ENCODE measurements at regions not wholly inside any gene's neighbourhood (a gene's known extent, or its start where the extent isn't known, plus 50 kb on each side); places are given as distances from the start of the nearest gene placed in this dataset.

DNA sequence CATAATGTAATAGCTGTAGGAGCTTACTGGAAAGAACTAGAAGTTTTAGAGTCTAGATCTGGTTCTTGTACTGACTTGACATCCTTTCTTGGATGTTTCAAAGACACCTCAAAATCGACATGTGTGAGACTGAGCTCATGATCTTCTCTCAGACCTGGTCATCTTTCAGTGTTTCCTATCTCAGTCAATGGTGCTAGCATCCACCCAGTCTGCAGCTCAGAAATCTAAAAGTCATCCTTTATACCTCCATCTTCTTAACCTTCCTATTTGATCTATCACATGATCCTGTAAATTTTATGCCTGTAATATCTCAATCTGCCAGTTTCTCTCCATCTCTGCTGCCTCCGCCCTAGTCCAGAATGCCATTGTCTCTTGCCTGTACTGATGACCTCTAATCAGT, 301.9 kb upstream of the PITX2 start:
- TF ChIP-seq, protein P1, sequence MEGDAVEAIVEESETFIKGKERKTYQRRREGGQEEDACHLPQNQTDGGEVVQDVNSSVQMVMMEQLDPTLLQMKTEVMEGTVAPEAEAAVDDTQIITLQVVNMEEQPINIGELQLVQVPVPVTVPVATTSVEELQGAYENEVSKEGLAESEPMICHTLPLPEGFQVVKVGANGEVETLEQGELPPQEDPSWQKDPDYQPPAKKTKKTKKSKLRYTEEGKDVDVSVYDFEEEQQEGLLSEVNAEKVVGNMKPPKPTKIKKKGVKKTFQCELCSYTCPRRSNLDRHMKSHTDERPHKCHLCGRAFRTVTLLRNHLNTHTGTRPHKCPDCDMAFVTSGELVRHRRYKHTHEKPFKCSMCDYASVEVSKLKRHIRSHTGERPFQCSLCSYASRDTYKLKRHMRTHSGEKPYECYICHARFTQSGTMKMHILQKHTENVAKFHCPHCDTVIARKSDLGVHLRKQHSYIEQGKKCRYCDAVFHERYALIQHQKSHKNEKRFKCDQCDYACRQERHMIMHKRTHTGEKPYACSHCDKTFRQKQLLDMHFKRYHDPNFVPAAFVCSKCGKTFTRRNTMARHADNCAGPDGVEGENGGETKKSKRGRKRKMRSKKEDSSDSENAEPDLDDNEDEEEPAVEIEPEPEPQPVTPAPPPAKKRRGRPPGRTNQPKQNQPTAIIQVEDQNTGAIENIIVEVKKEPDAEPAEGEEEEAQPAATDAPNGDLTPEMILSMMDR (IDR thresholded peaks at IDR 0.05) = no peak
- Histone ChIP-seq H3K4me1 (no peaks in the 10 kb centered on the region), H3K4me3 (no peak overlapping the region), H3K27me3 (no peaks in the 10 kb centered on the region), H3K36me3 (no peaks in the 10 kb centered on the region), H3K27ac (no peak overlapping the region), H3K9me3 (no peaks in the 10 kb centered on the region)
- DNase-seq (ENCODE audit: low spot score in 2 of 2) = no peak
- intact Hi-C loops (cut with DNase I) = no loop called here

DNA sequence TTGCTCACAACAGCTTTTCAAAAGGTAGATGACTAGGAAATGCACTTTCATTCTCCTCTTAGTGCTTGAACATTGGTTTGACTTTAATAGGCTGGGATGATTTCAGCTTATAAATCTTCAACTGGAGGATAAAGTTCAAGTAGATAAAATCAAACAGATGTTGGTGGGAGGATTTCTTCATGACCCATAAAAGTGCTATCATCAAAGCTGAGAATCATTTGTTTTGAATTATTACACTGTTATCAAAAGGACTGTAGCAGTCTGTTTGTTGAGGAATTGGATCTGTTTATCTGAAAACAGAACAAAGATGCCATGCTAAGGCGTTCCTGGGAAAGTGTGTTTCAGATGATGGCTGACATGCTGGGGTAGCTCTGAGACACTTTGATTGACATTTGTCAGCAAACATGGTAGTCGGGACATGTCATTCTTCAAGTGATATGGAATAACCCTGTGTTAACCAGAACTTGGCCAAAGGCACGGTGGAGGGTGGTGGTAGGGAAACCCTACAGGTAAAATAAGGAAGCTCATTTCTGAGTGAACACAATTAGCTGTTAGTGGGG, 304.0 kb upstream of the PITX2 start:
- Histone ChIP-seq H3K4me1 (no peaks in the 10 kb centered on the region), H3K27me3 (no peaks in the 10 kb centered on the region), H3K27ac (no peak overlapping the region), H3K36me3 (no peaks in the 10 kb centered on the region), H3K4me3 (no peak overlapping the region), H3K9me3 (no peaks in the 10 kb centered on the region)
- TF ChIP-seq, protein P1 (IDR thresholded peaks at IDR 0.05) = no peak
- no peak for DNase-seq (ENCODE audit: low spot score in 2 of 2)
- intact Hi-C loops (cut with DNase I) = no loop called here

DNA sequence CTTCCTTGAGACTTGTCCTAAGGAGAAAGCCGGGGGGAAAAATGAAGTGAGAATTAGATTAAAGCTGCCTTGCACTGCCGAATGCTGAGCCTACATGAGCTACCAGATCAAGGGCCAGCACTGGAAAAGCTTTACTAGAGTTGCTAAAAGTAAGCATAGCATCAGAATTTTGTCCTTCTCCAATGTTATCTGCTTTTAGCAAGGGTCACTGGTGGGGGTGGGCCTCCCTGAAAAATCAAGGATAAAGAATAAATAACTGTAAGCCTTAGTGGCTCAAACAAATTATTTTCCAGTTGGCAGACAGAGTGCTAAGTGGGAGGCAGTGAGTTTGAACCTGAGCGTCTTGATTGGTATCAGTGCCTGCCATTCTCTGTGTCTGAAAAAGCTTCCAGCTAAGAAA, 310.5 kb upstream of the PITX2 start:
- Histone ChIP-seq H3K27me3 (no peaks in the 10 kb centered on the region), H3K27ac (no peak overlapping the region), H3K9me3 (no peaks in the 10 kb centered on the region), H3K4me3 (no peak overlapping the region), H3K36me3 (no peaks in the 10 kb centered on the region), H3K4me1 (no peaks in the 10 kb centered on the region)
- DNase-seq (ENCODE audit: low spot score in 2 of 2) = no peak
- intact Hi-C loops (cut with DNase I) = no loop called here
- TF ChIP-seq, protein P1 (IDR thresholded peaks at IDR 0.05) = no peak

DNA sequence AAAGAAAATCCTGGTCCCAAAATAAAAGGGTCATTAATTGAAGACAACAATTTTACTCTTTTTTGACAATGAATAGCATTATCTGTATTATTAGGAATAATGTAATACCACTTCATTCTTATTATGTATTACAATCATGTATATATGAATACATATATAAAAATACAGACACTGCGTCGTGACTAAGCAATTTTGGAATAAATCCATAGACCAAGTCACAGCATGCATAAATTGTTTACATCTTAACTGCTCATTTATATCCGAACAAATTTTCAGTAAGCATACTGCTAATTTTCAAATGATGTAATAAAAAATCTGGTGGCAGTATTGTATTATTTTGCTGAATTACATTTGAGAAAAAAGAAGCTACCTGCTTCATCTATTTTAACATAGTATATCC, 321.6 kb upstream of the PITX2 start:
- Histone ChIP-seq H3K36me3 (no peaks in the 10 kb centered on the region), H3K4me3 (no peak overlapping the region), H3K4me1 (no peaks in the 10 kb centered on the region), H3K27me3 (no peaks in the 10 kb centered on the region), H3K9me3 (no peaks in the 10 kb centered on the region), H3K27ac (no peak overlapping the region)
- TF ChIP-seq, protein P1 (IDR thresholded peaks at IDR 0.05) = no peak
- intact Hi-C loops (cut with DNase I) = no loop called here
- no peak for DNase-seq (ENCODE audit: low spot score in 2 of 2)

DNA sequence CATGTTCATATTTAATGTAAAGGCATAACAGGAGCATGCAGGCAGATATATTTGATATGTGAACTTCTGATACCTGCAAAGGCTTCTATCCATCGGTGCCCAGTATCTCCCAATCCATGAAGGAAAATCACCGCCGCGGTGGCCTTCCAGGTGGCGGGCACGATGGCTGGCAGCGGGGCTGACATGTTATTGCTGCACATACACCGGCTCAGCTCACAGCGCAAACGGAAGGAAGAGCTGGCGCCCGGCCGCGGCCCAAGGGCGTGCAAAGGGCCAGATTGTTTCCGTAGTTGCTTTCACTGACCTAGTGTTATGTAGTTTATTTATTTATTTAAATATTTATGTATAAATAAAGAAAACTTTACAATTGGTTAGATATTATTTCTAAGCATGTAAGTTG, 322.7 kb upstream of the PITX2 start:
- Histone ChIP-seq H3K9me3 (no peaks in the 10 kb centered on the region), H3K27me3 (no peaks in the 10 kb centered on the region), H3K36me3 (no peaks in the 10 kb centered on the region), H3K4me3 (no peak overlapping the region), H3K4me1 (no peaks in the 10 kb centered on the region), H3K27ac (no peak overlapping the region)
- TF ChIP-seq, protein P1 (IDR thresholded peaks at IDR 0.05) = no peak
- DNase-seq (ENCODE audit: low spot score in 2 of 2) = no peak
- intact Hi-C loops (cut with DNase I) = no loop called here

DNA sequence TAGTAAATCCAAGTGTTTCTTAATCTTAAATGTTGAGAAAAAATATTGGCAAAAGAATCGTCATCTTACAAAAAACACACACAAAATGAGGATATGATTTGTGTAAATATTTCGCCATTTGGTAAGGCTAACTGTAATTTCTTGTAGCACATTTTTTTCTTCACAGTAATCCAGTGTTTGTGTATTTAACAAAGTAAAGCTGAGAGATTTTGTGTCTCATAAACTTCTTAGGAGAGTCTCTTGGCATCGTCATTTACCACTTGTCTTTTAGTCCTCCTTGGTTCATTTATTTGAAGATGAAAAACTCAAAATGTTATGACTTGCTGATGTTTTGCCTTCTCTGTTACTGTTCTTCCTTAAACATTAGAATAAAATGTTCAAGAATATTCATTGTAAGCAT, 326.7 kb upstream of the PITX2 start:
- no peak for DNase-seq (ENCODE audit: low spot score in 2 of 2)
- H3K27me3 ChIP-seq = no peaks in the 10 kb centered on the region
- intact Hi-C loops (cut with DNase I) = no loop called here
- H3K27ac ChIP-seq = no peak overlapping the region
- H3K36me3 ChIP-seq = no peaks in the 10 kb centered on the region
- no peak overlapping the region for H3K4me3 ChIP-seq
- no peaks in the 10 kb centered on the region for H3K4me1 ChIP-seq
- no peaks in the 10 kb centered on the region for H3K9me3 ChIP-seq
- TF ChIP-seq, protein P1 (IDR thresholded peaks at IDR 0.05) = no peak
